Activated B cell treated with CpG ODN at 0.5 μM for 24 hours (primary cell): ENCODE measurements at regions not wholly inside any gene's neighbourhood (a gene's known extent, or its start where the extent isn't known, plus 50 kb on each side); places are given as distances from the start of the nearest gene placed in this dataset.

Source experiments
- ATAC-seq: fragments of 200-7000 bp; cut with Tn5 transposase; one replicate; pipeline ENCODE4 v1.10.0; 2021; ENCODE audit warnings: low read depth, mild to moderate bottlenecking, moderate library complexity
- CTCF ChIA-PET: fragments of 350-600 bp; sonication (Branson Sonifier 250); formaldehyde crosslinking; loops from one replicate; lab custom pipeline; 2021; ENCODE audit warnings: antibody characterized with exemption; lab: Charles Lee
- POLR2A ChIA-PET: fragments of 350-600 bp; sonication (Branson Sonifier 250); formaldehyde crosslinking; loops from one replicate; lab custom pipeline; 2021; ENCODE audit warnings: antibody characterized with exemption; lab: Charles Lee
- DNase-seq: peaks from one replicate; pipeline ENCODE4 v3.0.0; 2022
- H3K27ac Mint-ChIP-seq: one replicate; pipeline ENCODE4 v1.8.0; 2020; ENCODE audit warnings: mixed read lengths
- H3K27me3 Mint-ChIP-seq: one replicate; pipeline ENCODE4 v1.8.0; 2021; ENCODE audit warnings: mixed read lengths
- H3K36me3 Mint-ChIP-seq: one replicate; pipeline ENCODE4 v1.8.0; 2021; ENCODE audit warnings: low read depth, mixed read lengths
- H3K4me1 Mint-ChIP-seq: one replicate; pipeline ENCODE4 v1.8.0; 2021; ENCODE audit warnings: mixed read lengths
- H3K4me3 Mint-ChIP-seq: one replicate; pipeline ENCODE4 v1.8.0; 2020; ENCODE audit warnings: mild to moderate bottlenecking, mixed read lengths
- H3K9me3 Mint-ChIP-seq: one replicate; pipeline ENCODE4 v1.8.0; 2020; ENCODE audit warnings: mixed read lengths
- CTCF ChIP-seq: fragments of 200-600 bp; IDR thresholded peaks from one replicate; pipeline ENCODE4 v1.8.0; 2022; ENCODE audit warnings: antibody characterized with exemption, mild to moderate bottlenecking
- intact Hi-C: fragments of 100-400 bp; cut with micrococcal nuclease; formaldehyde crosslinking; loops from one replicate; pipeline ENCODE4 v1.15.1; 2024

GRCh38 chr6:131377112-131377705 is 195.8 kb upstream of the ARG1 start:
- H3K4me1 Mint-ChIP-seq, result peaks cover 20% of the 10 kb centered on the region
- intact Hi-C loops, result no loop called here
- no peak for ATAC-seq
- no peaks in the 10 kb centered on the region for H3K36me3 Mint-ChIP-seq
- no peak for TF ChIP-seq CTCF
- POLR2A ChIA-PET, result no interaction called here
- peaks cover 3% of the 10 kb centered on the region for H3K9me3 Mint-ChIP-seq
- CTCF ChIA-PET, result no interaction called here
- no peak for DNase-seq
- H3K4me3 Mint-ChIP-seq, result no peak overlapping the region
- no peak overlapping the region for H3K27ac Mint-ChIP-seq
- H3K27me3 Mint-ChIP-seq, result no peaks in the 10 kb centered on the region

DNA sequence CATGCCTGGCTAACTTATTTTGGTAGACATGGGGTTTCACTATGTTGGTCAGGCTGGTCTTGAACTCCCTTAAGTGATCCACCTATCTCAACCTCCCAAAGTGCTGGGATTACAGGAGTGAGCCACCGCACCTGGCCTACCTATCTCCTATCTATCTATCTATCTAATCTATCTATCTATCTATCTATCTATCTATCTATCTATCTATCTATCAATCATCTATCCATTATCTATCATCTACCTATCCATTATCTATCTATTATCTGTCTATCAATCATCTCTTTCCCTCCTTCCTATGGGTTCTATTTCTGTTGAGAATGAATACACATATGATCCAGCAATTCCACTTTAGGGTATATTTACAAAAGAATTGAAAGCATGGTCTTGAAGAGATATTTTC is 194.2 kb upstream of the ARG1 start:
- peaks cover 3% of the 10 kb centered on the region for H3K9me3 Mint-ChIP-seq
- H3K4me1 Mint-ChIP-seq, result peaks cover 20% of the 10 kb centered on the region
- no peak for TF ChIP-seq CTCF
- H3K4me3 Mint-ChIP-seq, result no peak overlapping the region
- ATAC-seq (no peak), DNase-seq (no peak)
- no peak overlapping the region for H3K27ac Mint-ChIP-seq
- intact Hi-C loops, result no loop called here
- H3K36me3 Mint-ChIP-seq, result no peaks in the 10 kb centered on the region
- POLR2A ChIA-PET, result no interaction called here
- peaks cover 3% of the 10 kb centered on the region for H3K27me3 Mint-ChIP-seq
- CTCF ChIA-PET, result no interaction called here

GRCh38 chr6:131379948-131380347 is 193.1 kb upstream of the ARG1 start:
- H3K9me3 Mint-ChIP-seq, result peaks cover 3% of the 10 kb centered on the region
- H3K36me3 Mint-ChIP-seq, result no peaks in the 10 kb centered on the region
- intact Hi-C loops, result loop anchor here (1.0 kb wide), 1 partner anchor 16 kb away; no protein-coding TSS in a partner anchor
- H3K27me3 Mint-ChIP-seq, result peaks cover 3% of the 10 kb centered on the region
- TF ChIP-seq CTCF, result no peak
- H3K4me3 Mint-ChIP-seq, result no peak overlapping the region
- DNase-seq, result no peak
- peaks cover 20% of the 10 kb centered on the region for H3K4me1 Mint-ChIP-seq
- ChIA-PET CTCF (no interaction called here), POLR2A (no interaction called here)
- no peak for ATAC-seq
- H3K27ac Mint-ChIP-seq, result no peak overlapping the region

GRCh38 chr6:131381052-131381708 is 191.8 kb upstream of the ARG1 start:
- DNase-seq (no peak), ATAC-seq (no peak)
- POLR2A ChIA-PET, result no interaction called here
- peaks cover 7% of the 10 kb centered on the region for H3K27me3 Mint-ChIP-seq
- H3K4me1 Mint-ChIP-seq, result peaks cover 20% of the 10 kb centered on the region
- H3K4me3 Mint-ChIP-seq, result no peak overlapping the region
- peaks cover 3% of the 10 kb centered on the region for H3K9me3 Mint-ChIP-seq
- TF ChIP-seq CTCF, result no peak
- no peak overlapping the region for H3K27ac Mint-ChIP-seq
- CTCF ChIA-PET, result no interaction called here
- intact Hi-C loops, result no loop called here
- no peaks in the 10 kb centered on the region for H3K36me3 Mint-ChIP-seq

DNA sequence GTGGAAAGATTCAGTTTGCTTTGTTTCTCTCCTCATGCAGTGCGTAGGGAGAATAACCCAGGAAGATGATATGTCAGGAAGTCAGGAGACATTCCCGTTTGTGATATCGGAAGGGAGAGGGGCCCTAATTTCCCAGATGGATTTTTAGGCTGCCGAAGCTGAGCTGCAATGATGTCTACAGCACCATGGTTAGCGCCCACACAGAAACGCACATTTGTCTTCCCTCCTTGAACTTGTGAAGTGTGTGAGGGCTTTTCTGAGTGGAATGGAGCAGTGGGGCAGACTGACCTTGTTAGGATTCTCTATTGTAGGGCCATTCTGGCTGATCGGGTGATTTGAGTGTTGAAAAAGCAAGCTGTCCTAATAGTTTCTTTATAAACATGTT is 191.3 kb upstream of the ARG1 start:
- no peak for ATAC-seq
- intact Hi-C loops, result no loop called here
- no peak for DNase-seq
- POLR2A ChIA-PET, result no interaction called here
- H3K27me3 Mint-ChIP-seq, result peaks cover 8% of the 10 kb centered on the region
- H3K36me3 Mint-ChIP-seq, result no peaks in the 10 kb centered on the region
- TF ChIP-seq CTCF, result no peak
- peaks cover 3% of the 10 kb centered on the region for H3K9me3 Mint-ChIP-seq
- no peak overlapping the region for H3K27ac Mint-ChIP-seq
- CTCF ChIA-PET, result no interaction called here
- no peak overlapping the region for H3K4me3 Mint-ChIP-seq
- peaks cover 20% of the 10 kb centered on the region for H3K4me1 Mint-ChIP-seq
